ENCODE measurements at regions not wholly inside any gene's neighbourhood (a gene's known extent, or its start where the extent isn't known, plus 50 kb on each side); places are given as distances from the start of the nearest gene placed in this dataset.

DNA sequence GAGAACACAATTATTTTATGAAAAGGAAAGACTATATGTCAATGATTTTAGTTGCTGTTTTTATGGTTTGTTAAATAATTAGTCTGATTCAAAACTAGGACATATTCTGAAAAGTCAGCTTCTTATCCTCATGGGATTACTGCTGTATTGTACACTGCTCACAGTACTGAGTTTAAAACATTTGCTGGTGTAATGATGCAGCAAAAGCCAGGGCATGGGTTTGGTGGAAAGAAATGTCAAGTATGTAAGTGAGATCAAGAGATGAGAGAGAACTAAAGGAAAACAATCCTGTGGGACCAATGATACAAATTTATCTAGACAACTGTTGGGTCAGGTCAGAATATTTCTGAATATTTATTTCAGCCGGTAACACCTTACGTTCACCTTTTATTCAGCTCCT, 210.1 kb upstream of the ARHGEF26 start:
- H3K9me1 ChIP-seq (replicated peaks; ENCODE audit: control insufficient read depth, extremely low read depth, insufficient read depth, low read length), result no peaks in the 10 kb centered on the region
- no peak for TF ChIP-seq JUN (IDR thresholded peaks at IDR 0.05; ENCODE audit: borderline replicate concordance, insufficient read depth, insufficient read length, low read depth)
- TF ChIP-seq GATA2 (IDR thresholded peaks at IDR 0.05; ENCODE audit: insufficient read depth, insufficient read length, low read depth, low read length), result no peak
- no peak for TF ChIP-seq MYC (IDR thresholded peaks at IDR 0.05; ENCODE audit: low read depth, low read length)
- TF ChIP-seq FOS (IDR thresholded peaks at IDR 0.05; ENCODE audit: borderline replicate concordance, insufficient read depth, low read length), result no peak
- TF ChIP-seq POLR2AphosphoS5 (IDR thresholded peaks at IDR 0.05; ENCODE audit: insufficient read depth, low read depth, low read length), result no peak
- no peak for TF ChIP-seq POLR2A (IDR thresholded peaks at IDR 0.05; ENCODE audit: low read depth, low read length)
- TF ChIP-seq, protein P1, sequence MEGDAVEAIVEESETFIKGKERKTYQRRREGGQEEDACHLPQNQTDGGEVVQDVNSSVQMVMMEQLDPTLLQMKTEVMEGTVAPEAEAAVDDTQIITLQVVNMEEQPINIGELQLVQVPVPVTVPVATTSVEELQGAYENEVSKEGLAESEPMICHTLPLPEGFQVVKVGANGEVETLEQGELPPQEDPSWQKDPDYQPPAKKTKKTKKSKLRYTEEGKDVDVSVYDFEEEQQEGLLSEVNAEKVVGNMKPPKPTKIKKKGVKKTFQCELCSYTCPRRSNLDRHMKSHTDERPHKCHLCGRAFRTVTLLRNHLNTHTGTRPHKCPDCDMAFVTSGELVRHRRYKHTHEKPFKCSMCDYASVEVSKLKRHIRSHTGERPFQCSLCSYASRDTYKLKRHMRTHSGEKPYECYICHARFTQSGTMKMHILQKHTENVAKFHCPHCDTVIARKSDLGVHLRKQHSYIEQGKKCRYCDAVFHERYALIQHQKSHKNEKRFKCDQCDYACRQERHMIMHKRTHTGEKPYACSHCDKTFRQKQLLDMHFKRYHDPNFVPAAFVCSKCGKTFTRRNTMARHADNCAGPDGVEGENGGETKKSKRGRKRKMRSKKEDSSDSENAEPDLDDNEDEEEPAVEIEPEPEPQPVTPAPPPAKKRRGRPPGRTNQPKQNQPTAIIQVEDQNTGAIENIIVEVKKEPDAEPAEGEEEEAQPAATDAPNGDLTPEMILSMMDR (IDR thresholded peaks at IDR 0.05; ENCODE audit: extremely low read depth in 1 of 2, insufficient read depth in 1 of 2, low read depth in 1 of 2, low read length in 2 of 2), result no peak
- TF ChIP-seq, protein P2, sequence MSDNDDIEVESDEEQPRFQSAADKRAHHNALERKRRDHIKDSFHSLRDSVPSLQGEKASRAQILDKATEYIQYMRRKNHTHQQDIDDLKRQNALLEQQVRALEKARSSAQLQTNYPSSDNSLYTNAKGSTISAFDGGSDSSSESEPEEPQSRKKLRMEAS (IDR thresholded peaks at IDR 0.05; ENCODE audit: insufficient read depth, insufficient read length), result no peak
- no peak for TF ChIP-seq EZH2 (IDR thresholded peaks at IDR 0.05; ENCODE audit: borderline replicate concordance, low read depth, low read length, severe bottlenecking)
- no peaks in the 10 kb centered on the region for H3K9me3 ChIP-seq (replicated peaks; ENCODE audit: control insufficient read depth, insufficient read depth, low read length)
- POLR2A ChIA-PET, result no interaction called here
- H4K20me1 ChIP-seq (replicated peaks; ENCODE audit: control insufficient read depth, extremely low read depth, insufficient read depth, low read length), result no peaks in the 10 kb centered on the region
- DNase-seq (ENCODE audit: low read depth, low spot score) (no peak), FAIRE-seq (no peak)
- no peaks in the 10 kb centered on the region for H3K79me2 ChIP-seq (ENCODE audit: control insufficient read depth, insufficient read depth, low read length)
- H3K27ac ChIP-seq (ENCODE audit: insufficient read depth, low read depth, low read length), result no peak overlapping the region
- no peak overlapping the region for H3K4me2 ChIP-seq (ENCODE audit: insufficient read depth, low read length)
- intact Hi-C loops (cut with micrococcal nuclease), result no loop called here
- H3K9ac ChIP-seq (replicated peaks; ENCODE audit: extremely low read depth, insufficient read depth, low read length), result no peak overlapping the region
- H3K4me3 ChIP-seq (replicated peaks in 1 of 3; ENCODE audit: insufficient read depth in 1 of 3, low read depth in 1 of 3, low read length in 3 of 3), result no peak overlapping the region
- H3K36me3 ChIP-seq (ENCODE audit: control insufficient read depth in 2 of 2, extremely low read depth in 1 of 2, insufficient read depth in 2 of 2, low read length in 2 of 2), result no peaks in the 10 kb centered on the region
- CTCF ChIA-PET, result interaction anchor here (1.1 to 2.2 kb wide), 3 partner anchors 12 to 877 kb away, joined by 3 to 4 read pairs (median 3); no protein-coding TSS in a partner anchor
- no peaks in the 10 kb centered on the region for H3K4me1 ChIP-seq (ENCODE audit: control insufficient read depth, extremely low read depth, insufficient read depth, low read length)
- dilution Hi-C loops (cut with MboI; ENCODE audit: extremely low pct_ligation_motif_present, low sequenced_read_pairs), result no loop called here
- H3K27me3 ChIP-seq (ENCODE audit: control insufficient read depth in 2 of 2, insufficient read depth in 2 of 2, low read length in 2 of 2), result no peaks in the 10 kb centered on the region
- H2AFZ ChIP-seq (ENCODE audit: low read depth, low read length), result no peak overlapping the region
- BruUV-seq (replicated peaks), result no TSS peak
